SK-N-SH (cell line): ENCODE measurements at regions not wholly inside any gene's neighbourhood (a gene's known extent, or its start where the extent isn't known, plus 50 kb on each side); places are given as distances from the start of the nearest gene placed in this dataset.

Source experiments
- CTCF ChIA-PET: fragments of 300-600, 350-600 bp; formaldehyde crosslinking; extraction: SDS; loops from one replicate; lab custom pipeline; 2021; lab: Yijun Ruan, JAX
- POLR2A ChIA-PET: fragments of 350-600 bp; sonication (Branson Sonifier 250); formaldehyde crosslinking; extraction: SDS; loops from one replicate; lab custom pipeline; 2020; ENCODE audit warnings: antibody characterized with exemption, inconsistent platforms; lab: Yijun Ruan, JAX
- DNase-seq: peaks from one replicate; pipeline ENCODE4 v3.0.0; 2012
- H2AFZ ChIP-seq: fragments of 200-600 bp; sonication (generic); 2 replicates; pipeline ENCODE4 v1.8.1; 2016; ENCODE audit warnings: antibody characterized with exemption, mild to moderate bottlenecking, low read depth
- H3F3A ChIP-seq: fragments of 200-600 bp; sonication (generic); replicated peaks from 2 replicates; pipeline ENCODE3; 2016; ENCODE audit warnings: antibody characterized with exemption, mild to moderate bottlenecking; ENCODE audit not compliant: insufficient read depth
- H3K27ac ChIP-seq, 2 experiments: fragments of 200-500 bp in 1 of 2; fragments of 200-600 bp in 1 of 2; sonication (Bioruptor generic) in 1 of 2; sonication (generic), shearing (Covaris generic) in 1 of 2; 2 replicates each; pipeline versions ENCODE4 v1.5.1 to v1.6.1; 2014 to 2016; ENCODE audit warnings: low read depth in 2 of 2, inconsistent platforms in 1 of 2, low read length in 1 of 2, mild to moderate bottlenecking in 1 of 2, mixed read lengths in 1 of 2
- H3K27me3 ChIP-seq: fragments of 200-600 bp; sonication (generic), shearing (Covaris generic); 2 replicates; pipeline ENCODE4 v1.6.1; 2016; ENCODE audit warnings: mixed run types; ENCODE audit not compliant: insufficient read depth
- H3K36me3 ChIP-seq, 2 experiments: fragments of 200-500 bp in 1 of 2; fragments of 200-600 bp in 1 of 2; sonication (Bioruptor generic) in 1 of 2; sonication (generic) in 1 of 2; replicated peaks in 1 of 2; 2 replicates each; pipeline versions ENCODE3 to v1.5.1; 2014 to 2016; ENCODE audit warnings: low read length in 1 of 2, mild to moderate bottlenecking in 1 of 2; ENCODE audit not compliant: insufficient read depth in 2 of 2, control insufficient read depth in 1 of 2
- H3K4me1 ChIP-seq, 2 experiments: fragments of 200-500 bp in 1 of 2; fragments of 200-600 bp in 1 of 2; sonication (Bioruptor generic) in 1 of 2; sonication (generic), shearing (Covaris generic) in 1 of 2; 2 replicates each; pipeline versions ENCODE4 v1.5.1 to v1.6.1; 2014 to 2016; ENCODE audit warnings: low read depth in 1 of 2, low read length in 1 of 2, mixed run types in 1 of 2; ENCODE audit not compliant: insufficient read depth in 2 of 2, control insufficient read depth in 1 of 2
- H3K4me2 ChIP-seq: fragments of 200-600 bp; sonication (generic), shearing (Covaris generic); 2 replicates; pipeline ENCODE4 v1.6.1; 2017; ENCODE audit warnings: mixed run types
- H3K4me3 ChIP-seq, 2 experiments: fragments of 200-500 bp in 1 of 2; fragments of 200-600 bp in 1 of 2; sonication (Bioruptor generic) in 1 of 2; sonication (generic), shearing (Covaris generic) in 1 of 2; 2 replicates each; pipeline versions ENCODE4 v1.5.1 to v1.8.1; 2014 to 2016; ENCODE audit warnings: low read depth in 2 of 2, inconsistent platforms in 1 of 2, low read length in 1 of 2, mild to moderate bottlenecking in 1 of 2, mixed read lengths in 1 of 2, moderate library complexity in 1 of 2
- H3K79me2 ChIP-seq: fragments of 200-600 bp; sonication (generic); 2 replicates; pipeline ENCODE4 v1.8.1; 2017; ENCODE audit warnings: mild to moderate bottlenecking; ENCODE audit not compliant: insufficient read depth
- H3K9ac ChIP-seq: fragments of 200-600 bp; sonication (generic); 2 replicates; pipeline ENCODE4 v1.6.1; 2017; ENCODE audit warnings: mixed run types
- H3K9me2 ChIP-seq: fragments of 200-600 bp; sonication (generic); 2 replicates; pipeline ENCODE4 v1.6.1; 2017; ENCODE audit warnings: mixed run types
- H3K9me3 ChIP-seq: fragments of 200-600 bp; sonication (generic); 2 replicates; pipeline ENCODE4 v1.6.1; 2017; ENCODE audit warnings: mixed run types, mild to moderate bottlenecking, moderate library complexity
- H4K20me1 ChIP-seq: fragments of 200-600 bp; sonication (generic); 2 replicates; pipeline ENCODE4 v1.6.1; 2017; ENCODE audit warnings: mild to moderate bottlenecking, mixed run types; ENCODE audit not compliant: insufficient read depth
- CHD2 ChIP-seq: fragments of 150-350 bp; IDR thresholded peaks from 2 replicates; pipeline ENCODE4 v1.6.1; 2018; ENCODE audit warnings: low read length; ENCODE audit not compliant: partially characterized antibody
- ELF1 ChIP-seq: IDR thresholded peaks from 2 replicates; pipeline ENCODE4 v1.4.0; 2012
- EP300 ChIP-seq, 2 experiments: IDR thresholded peaks; 2 replicates each; pipeline versions ENCODE4 v1.4.0 to v1.6.1; 2012; ENCODE audit warnings: borderline replicate concordance in 1 of 2, low read depth in 1 of 2, low read length in 1 of 2
- EZH2phosphoT487 ChIP-seq: fragments of 200-600 bp; sonication (generic); IDR thresholded peaks from 2 replicates; pipeline ENCODE4 v1.6.1; 2017; ENCODE audit warnings: low read depth, mixed run types, mild to moderate bottlenecking, antibody characterized with exemption, moderate library complexity, borderline replicate concordance
- FOSL2 ChIP-seq: IDR thresholded peaks from 2 replicates; pipeline ENCODE4 v1.4.0; 2012; ENCODE audit warnings: low read depth, mild to moderate bottlenecking, moderate library complexity, borderline replicate concordance
- FOXJ3 ChIP-seq: sonication (generic); formaldehyde crosslinking; IDR thresholded peaks from 2 replicates; pipeline ENCODE4 v1.5.1; 2020; ENCODE audit warnings: mild to moderate bottlenecking, missing genetic modification reagents
- FOXM1 ChIP-seq: IDR thresholded peaks from 2 replicates; pipeline ENCODE4 v1.4.0; 2012; ENCODE audit warnings: low read depth, mild to moderate bottlenecking
- GABPA ChIP-seq: IDR thresholded peaks from 2 replicates; pipeline ENCODE4 v1.4.0; 2012; ENCODE audit warnings: low read depth, mild to moderate bottlenecking
- GATA2 ChIP-seq: sonication (generic); formaldehyde crosslinking; IDR thresholded peaks from 2 replicates; pipeline ENCODE4 v1.5.0; 2020; ENCODE audit warnings: mild to moderate bottlenecking, missing genetic modification reagents
- JUND ChIP-seq: IDR thresholded peaks from 2 replicates; pipeline ENCODE4 v1.4.0; 2012
- MAX ChIP-seq: IDR thresholded peaks from 2 replicates; pipeline ENCODE4 v1.4.0; 2012; ENCODE audit warnings: low read depth
- MEF2A ChIP-seq: IDR thresholded peaks from 2 replicates; pipeline ENCODE4 v1.4.0; 2012; ENCODE audit warnings: low read depth, borderline replicate concordance
- MXI1 ChIP-seq: IDR thresholded peaks from 2 replicates; pipeline ENCODE4 v1.6.1; 2012; ENCODE audit warnings: mild to moderate bottlenecking, low read depth, low read length, improper control_type of control experiment
- NFIC ChIP-seq: IDR thresholded peaks from 2 replicates; pipeline ENCODE4 v1.4.0; 2012; ENCODE audit warnings: borderline replicate concordance
- NRF1 ChIP-seq: IDR thresholded peaks from 2 replicates; pipeline ENCODE4 v1.6.1; 2012; ENCODE audit warnings: low read depth, mild to moderate bottlenecking, low read length
- POLR2AphosphoS5 ChIP-seq: IDR thresholded peaks from 2 replicates; pipeline ENCODE4 v1.6.1; 2012; ENCODE audit warnings: low read depth, low read length
- RAD21 ChIP-seq: IDR thresholded peaks from 2 replicates; pipeline ENCODE4 v1.6.1; 2012; ENCODE audit warnings: mild to moderate bottlenecking, low read length
- RCOR1 ChIP-seq: fragments of 150-350 bp; IDR thresholded peaks from 2 replicates; pipeline ENCODE4 v1.6.1; 2017; ENCODE audit warnings: antibody characterized with exemption, low read length
- REST ChIP-seq: IDR thresholded peaks from 2 replicates; pipeline ENCODE4 v1.6.1; 2012; ENCODE audit warnings: mild to moderate bottlenecking, low read depth, low read length, moderate library complexity
- RFX5 ChIP-seq: IDR thresholded peaks from 2 replicates; pipeline ENCODE4 v1.6.1; 2012; ENCODE audit warnings: mild to moderate bottlenecking, improper control_type of control experiment, low read length
- RXRA ChIP-seq: IDR thresholded peaks from 2 replicates; pipeline ENCODE4 v1.4.0; 2012; ENCODE audit warnings: low read depth, mild to moderate bottlenecking, borderline replicate concordance
- SIN3A ChIP-seq: IDR thresholded peaks from 2 replicates; pipeline ENCODE4 v1.6.1; 2012; ENCODE audit warnings: low read depth, mild to moderate bottlenecking, low read length, moderate library complexity, borderline replicate concordance
- TAF1 ChIP-seq: IDR thresholded peaks from 2 replicates; pipeline ENCODE4 v1.6.1; 2012; ENCODE audit warnings: low read depth, mild to moderate bottlenecking, low read length, moderate library complexity, borderline replicate concordance
- TCF12 ChIP-seq: IDR thresholded peaks from 2 replicates; pipeline ENCODE4 v1.4.0; 2012
- USF1 ChIP-seq: IDR thresholded peaks from 2 replicates; pipeline ENCODE4 v1.4.0; 2012; ENCODE audit warnings: low read depth, borderline replicate concordance
- YY1 ChIP-seq: IDR thresholded peaks from 2 replicates; pipeline ENCODE4 v1.4.0; 2012; ENCODE audit warnings: low read depth, mild to moderate bottlenecking
- WGBS: methylation state at CpG from one replicate; pipeline ENCODE4 v1.1.6; 2017; ENCODE audit warnings: low lambda C conversion rate; 5-methylcytosine and 5-hydroxymethylcytosine counted together

GRCh38 chr3:124532071-124532470 lies 198.2 kb upstream of the UMPS start:
- no peaks in the 10 kb centered on the region for H3K27me3 ChIP-seq
- ChIA-PET POLR2A (no interaction called here), CTCF (interaction anchor here (1.0 kb wide), 1 partner anchor 18 kb away, joined by 3 read pairs; no protein-coding TSS in a partner anchor)
- H3K36me3 ChIP-seq, result no peaks in the 10 kb centered on the region
- H3K9ac ChIP-seq, result no peak overlapping the region
- H4K20me1 ChIP-seq, result no peaks in the 10 kb centered on the region
- TF ChIP-seq POLR2AphosphoS5, result no peak
- no peak for TF ChIP-seq JUND
- no peak for TF ChIP-seq YY1
- TF ChIP-seq GABPA, result no peak
- no peak for TF ChIP-seq SIN3A
- no peak for TF ChIP-seq RFX5
- no peak for TF ChIP-seq MAX
- no peak for TF ChIP-seq GATA2 (CRISPR knock-in tag)
- no peak for TF ChIP-seq TCF12
- no peak for TF ChIP-seq NRF1
- TF ChIP-seq FOXJ3 (CRISPR knock-in tag), result no peak
- no peak for TF ChIP-seq NFIC
- TF ChIP-seq USF1, result no peak
- H3K4me3 ChIP-seq, result no peak overlapping the region
- H3K4me2 ChIP-seq, result no peak overlapping the region
- H3K9me3 ChIP-seq, result no peaks in the 10 kb centered on the region
- no peaks in the 10 kb centered on the region for H3K9me2 ChIP-seq
- H3K4me1 ChIP-seq, result peaks cover 0 to 5% of the 10 kb centered on the region in 2 experiments; a peak in 1 of 4 replicates
- no peak for DNase-seq
- peaks cover 5% of the 10 kb centered on the region for H3F3A ChIP-seq
- H3K79me2 ChIP-seq, result no peaks in the 10 kb centered on the region
- 100% methylated on average over 1 of the region's 1 CpG for WGBS
- H2AFZ ChIP-seq, result no peak overlapping the region
- no peak overlapping the region for H3K27ac ChIP-seq

- H2AFZ ChIP-seq, result no peak overlapping the region
- no peak overlapping the region for H3K27ac ChIP-seq
- no peaks in the 10 kb centered on the region for H3K4me1 ChIP-seq
- no peaks in the 10 kb centered on the region for H3K36me3 ChIP-seq
- H3K9me3 ChIP-seq, result no peaks in the 10 kb centered on the region
- POLR2A ChIA-PET, result no interaction called here
- no peaks in the 10 kb centered on the region for H3K79me2 ChIP-seq
- no peaks in the 10 kb centered on the region for H4K20me1 ChIP-seq
- 75% methylated on average over 1 of the region's 1 CpG for WGBS
- H3K4me2 ChIP-seq, result no peak overlapping the region
- CTCF ChIA-PET, result interaction anchor here (0.7 to 1.7 kb wide), 7 partner anchors 11 to 366 kb away, joined by 3 to 7 read pairs (median 3); no protein-coding TSS in a partner anchor
- H3K4me3 ChIP-seq, result no peak overlapping the region
- H3K27me3 ChIP-seq, result no peaks in the 10 kb centered on the region
- H3K9ac ChIP-seq, result no peak overlapping the region
- H3F3A ChIP-seq, result no peaks in the 10 kb centered on the region
- no peaks in the 10 kb centered on the region for H3K9me2 ChIP-seq
- TF ChIP-seq FOXM1, result no peak
- TF ChIP-seq NFIC, result no peak
- TF ChIP-seq RCOR1, result no peak
- TF ChIP-seq SIN3A, result no peak
- TF ChIP-seq TCF12, result no peak
- TF ChIP-seq EZH2phosphoT487, result no peak
- TF ChIP-seq MXI1, result no peak
- no peak for TF ChIP-seq MAX
- no peak for TF ChIP-seq EP300 (IDR thresholded peaks at IDR 0.05; ENCODE audit: borderline replicate concordance in 1 of 2, low read depth in 1 of 2, low read length in 1 of 2)
- no peak for TF ChIP-seq RFX5
- TF ChIP-seq MEF2A, result no peak
- TF ChIP-seq ELF1, result no peak
- TF ChIP-seq RAD21, result no peak
- no peak for TF ChIP-seq RXRA
- no peak for TF ChIP-seq REST
- no peak for TF ChIP-seq FOSL2
- no peak for TF ChIP-seq TAF1
- TF ChIP-seq POLR2AphosphoS5, result no peak
- no peak for TF ChIP-seq CHD2
- no peak for TF ChIP-seq JUND
- DNase-seq, result no peak
Observed at GRCh38 chr3:124535306-124535705, 194.9 kb upstream of the UMPS start.
